Pons (tissue), 1 donor: ENCODE measurements at regions not wholly inside any gene's neighbourhood (a gene's known extent, or its start where the extent isn't known, plus 50 kb on each side); places are given as distances from the start of the nearest gene placed in this dataset.
A peak's percentile ranks its signal among the peaks of the same experiment; 100 is the strongest.
"Not testable (repeated sequence)": the region's sequence is repeated elsewhere in the genome, so short reads cannot be mapped to it uniquely, and the experiment has no call there.

Experiments used
- DNase-seq: peaks from one replicate; pipeline ENCODE4 v3.0.0-alpha.2; 2016; ENCODE audit warnings: low spot score

- DNase-seq, result no peak
Observed at GRCh38 chr11:100584201-100584985, 102.7 kb upstream of the ARHGAP42 start.

- no peak for DNase-seq
Observed at GRCh38 chr11:100585728-100586127, 101.4 kb upstream of the ARHGAP42 start.

GRCh38 chr11:100586361-100587101, 100.6 kb upstream of the ARHGAP42 start:
- DNase-seq, result no peak

GRCh38 chr11:100592619-100593260, 94.3 kb upstream of the ARHGAP42 start:
- no peak for DNase-seq

- DNase-seq, result no peak
Observed at GRCh38 chr11:100593291-100593690, 93.8 kb upstream of the ARHGAP42 start.

- DNase-seq, result no peak
Observed at GRCh38 chr11:100594320-100594719, 92.8 kb upstream of the ARHGAP42 start.

DNA sequence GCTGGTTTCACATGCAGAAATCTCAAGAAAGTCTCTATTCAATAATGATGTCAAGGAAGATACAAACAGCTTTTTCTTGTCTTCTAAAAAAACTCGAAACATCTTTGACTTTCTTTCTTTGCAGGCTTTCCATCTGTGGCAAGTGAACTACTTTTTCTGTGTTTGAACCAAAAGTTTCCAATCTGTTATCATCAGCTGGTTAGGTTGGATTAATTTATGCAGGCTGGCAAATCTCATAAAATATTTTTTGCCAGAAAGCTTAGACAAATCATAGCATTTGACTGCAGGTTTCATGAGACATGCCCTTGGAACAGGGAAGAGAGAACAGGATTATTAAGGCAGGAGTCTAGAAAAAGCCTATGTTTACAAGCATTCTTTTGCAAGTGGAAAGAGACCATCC, 86.1 kb upstream of the ARHGAP42 start:
- DNase-seq, result no peak

GRCh38 chr11:100602716-100603115, 84.4 kb upstream of the ARHGAP42 start:
- DNase-seq, result no peak

GRCh38 chr11:100607761-100608160, 79.3 kb upstream of the ARHGAP42 start:
- not testable (repeated sequence) for DNase-seq

- DNase-seq, result peak; percentile 68
Observed at GRCh38 chr11:100612766-100613165, 74.3 kb upstream of the ARHGAP42 start.

- no peak for DNase-seq
Observed at GRCh38 chr11:100618914-100619313, 68.2 kb upstream of the ARHGAP42 start.

DNA sequence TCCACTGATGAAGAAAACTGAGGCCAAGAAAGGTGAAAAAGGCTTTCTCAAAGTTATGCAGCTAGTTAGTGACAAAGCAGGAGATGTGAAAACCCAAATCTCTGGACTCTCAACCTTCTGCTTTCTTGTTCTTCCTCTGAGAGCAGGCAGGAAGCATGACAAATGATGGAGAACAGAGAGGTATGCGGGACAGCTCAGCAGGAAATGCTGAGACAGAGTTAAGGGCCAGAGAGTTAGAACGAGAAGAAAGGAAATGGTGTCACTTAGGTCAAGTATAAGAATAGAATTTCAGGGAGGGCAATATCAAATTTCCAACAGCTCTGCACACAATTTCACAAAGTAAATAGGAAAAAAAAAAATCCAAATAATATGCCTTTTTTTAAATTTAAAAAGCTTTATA, 67.6 kb upstream of the ARHGAP42 start:
- DNase-seq, result no peak

DNA sequence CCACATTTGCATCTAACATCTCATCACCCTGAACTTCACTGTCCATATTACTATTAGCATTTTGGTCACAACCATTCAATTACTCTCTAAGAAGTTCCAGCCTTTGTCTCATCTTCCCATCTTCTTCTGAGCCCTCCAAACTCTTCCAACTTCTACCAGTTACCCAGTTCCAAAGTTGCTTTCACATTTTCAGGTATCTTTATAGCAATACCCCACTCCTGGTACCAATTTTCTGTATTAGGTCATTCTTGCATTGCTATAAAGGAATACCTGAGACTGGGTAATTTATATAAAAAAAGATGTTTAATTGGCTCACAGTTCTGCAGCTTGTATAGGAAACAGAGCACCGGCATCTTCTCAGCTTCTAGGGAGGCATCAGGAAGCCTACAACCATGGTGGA, 64.7 kb upstream of the ARHGAP42 start:
- no peak for DNase-seq

DNA sequence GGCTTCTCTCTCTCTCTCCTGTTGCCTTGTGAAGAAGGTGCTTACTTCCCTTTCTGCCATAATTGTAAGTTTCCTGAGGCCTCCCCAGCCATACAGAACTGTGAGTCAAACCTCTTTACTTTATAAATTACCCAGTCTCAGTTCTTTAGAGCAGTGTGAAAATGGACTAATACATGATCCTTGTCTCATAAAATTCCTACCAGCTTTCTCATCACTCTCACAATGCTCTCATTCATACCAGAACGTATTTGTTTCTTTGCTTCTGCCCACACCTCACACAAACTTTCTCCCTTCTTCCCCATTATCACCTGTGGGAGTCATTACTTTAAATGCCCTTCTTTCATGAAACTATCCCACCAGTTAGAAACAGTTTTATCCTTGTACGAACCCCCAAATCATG, 62.7 kb upstream of the ARHGAP42 start:
- no peak for DNase-seq

GRCh38 chr11:100625041-100625440, 62.0 kb upstream of the ARHGAP42 start:
- no peak for DNase-seq

- no peak for DNase-seq
Observed at GRCh38 chr11:100629671-100630070, 57.4 kb upstream of the ARHGAP42 start.

GRCh38 chr11:100630898-100631297, 56.2 kb upstream of the ARHGAP42 start:
- DNase-seq, result no peak

GRCh38 chr11:100631316-100631715, 55.8 kb upstream of the ARHGAP42 start:
- no peak for DNase-seq

GRCh38 chr11:100632941-100633452, 54.1 kb upstream of the ARHGAP42 start:
- peak; percentile 22 for DNase-seq

- no peak for DNase-seq
Observed at GRCh38 chr11:100635194-100635593, 51.9 kb upstream of the ARHGAP42 start.

DNA sequence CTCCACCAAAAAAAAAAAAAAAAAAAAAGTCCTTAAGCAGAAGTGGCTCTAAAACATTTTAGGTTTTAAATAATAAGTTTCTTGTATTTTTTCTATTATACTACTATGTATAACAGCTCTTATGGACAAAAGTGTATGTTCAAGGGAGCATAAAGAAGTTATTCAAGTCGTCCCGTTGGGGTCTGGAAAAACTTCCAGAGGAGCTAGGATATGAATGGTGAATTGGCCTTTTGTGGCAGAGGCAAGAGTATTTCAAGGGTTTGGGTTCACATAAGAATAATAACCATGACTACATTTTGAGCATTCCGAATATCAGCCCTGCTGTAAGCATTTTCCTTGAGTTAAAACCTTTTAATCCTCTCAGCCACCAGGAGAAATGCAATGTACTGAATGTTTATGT, 50.6 kb upstream of the ARHGAP42 start:
- DNase-seq, result no peak
